Vagina (tissue), 2 donors: ENCODE measurements at regions not wholly inside any gene's neighbourhood (a gene's known extent, or its start where the extent isn't known, plus 50 kb on each side); places are given as distances from the start of the nearest gene placed in this dataset.

Experiments used
- DNase-seq, 2 donors: peaks; one replicate each; pipeline ENCODE4 v3.0.0-alpha.2; 2017; ENCODE audit errors: extremely low spot score in 2 of 2
- H3K27ac ChIP-seq: fragments of 200-600 bp; sonication (generic); one replicate; pipeline ENCODE4 v1.5.1; 2019
- H3K27me3 ChIP-seq: fragments of 200-600 bp; sonication (generic); one replicate; pipeline ENCODE4 v1.5.1; 2019
- H3K36me3 ChIP-seq, 2 donors: fragments of 200-600 bp; sonication (generic); one replicate each; pipeline ENCODE4 v1.5.1; 2017 to 2019
- H3K4me1 ChIP-seq: fragments of 200-600 bp; sonication (generic); one replicate; pipeline ENCODE4 v1.5.1; 2019
- H3K4me3 ChIP-seq, 2 donors: fragments of 200-600 bp; sonication (generic); 1 replicate in 1 of 2; 2 replicates in 1 of 2; pipeline ENCODE4 v1.5.1; 2016 to 2019
- H3K9me3 ChIP-seq: fragments of 200-600 bp; sonication (generic); one replicate; pipeline ENCODE4 v1.5.1; 2019
- CTCF ChIP-seq, 3 experiments: fragments of 450-650 bp in 2 of 3; fragments of 200-600 bp in 1 of 3; sonication (generic) in 1 of 3; IDR thresholded peaks; one replicate each; pipeline ENCODE4 v1.5.1; 2017 to 2019; ENCODE audit warnings: antibody characterized with exemption in 3 of 3, mild to moderate bottlenecking in 2 of 3, moderate library complexity in 2 of 3
- POLR2A ChIP-seq, 2 donors: fragments of 450-650 bp; IDR thresholded peaks; one replicate each; pipeline ENCODE4 v1.6.1; 2017; ENCODE audit warnings: antibody characterized with exemption in 2 of 2, mild to moderate bottlenecking in 2 of 2, moderate library complexity in 2 of 2
- POLR2AphosphoS5 ChIP-seq, 2 donors: sonication (generic); formaldehyde crosslinking; IDR thresholded peaks; one replicate each; pipeline ENCODE4 v1.9.0; 2017; ENCODE audit warnings: antibody characterized with exemption in 2 of 2, mild to moderate bottlenecking in 2 of 2, low read depth in 1 of 2; ENCODE audit not compliant: insufficient read depth in 1 of 2
- intact Hi-C: fragments of 100-400 bp; cut with DNase I; formaldehyde crosslinking; loops from one replicate; pipeline ENCODE4 v1.15.1; 2023

- no peaks in the 10 kb centered on the region for H3K9me3 ChIP-seq
- TF ChIP-seq POLR2A (IDR thresholded peaks at IDR 0.05) (no peak), POLR2AphosphoS5 (IDR thresholded peaks at IDR 0.05; ENCODE audit: insufficient read depth in 1 of 2, low read depth in 1 of 2) (no peak), CTCF (IDR thresholded peaks at IDR 0.05) (no peak)
- H3K27me3 ChIP-seq = no peaks in the 10 kb centered on the region
- no peaks in the 10 kb centered on the region for H3K4me1 ChIP-seq
- no peak overlapping the region for H3K27ac ChIP-seq
- intact Hi-C loops = no loop called here
- no peak for DNase-seq
- H3K4me3 ChIP-seq = no peak overlapping the region
- no peaks in the 10 kb centered on the region for H3K36me3 ChIP-seq
Observed at GRCh38 chr6:115717062-115717461, 343.6 kb downstream of the FRK start.

- Histone ChIP-seq H3K36me3 (no peaks in the 10 kb centered on the region), H3K9me3 (no peaks in the 10 kb centered on the region), H3K4me1 (no peaks in the 10 kb centered on the region), H3K27ac (no peak overlapping the region), H3K27me3 (no peaks in the 10 kb centered on the region), H3K4me3 (no peak overlapping the region)
- no peak for DNase-seq
- TF ChIP-seq CTCF (IDR thresholded peaks at IDR 0.05) (no peak), POLR2A (IDR thresholded peaks at IDR 0.05) (no peak)
- intact Hi-C loops = no loop called here
Observed at GRCh38 chr6:115712291-115712961, 348.3 kb downstream of the FRK start.

DNA sequence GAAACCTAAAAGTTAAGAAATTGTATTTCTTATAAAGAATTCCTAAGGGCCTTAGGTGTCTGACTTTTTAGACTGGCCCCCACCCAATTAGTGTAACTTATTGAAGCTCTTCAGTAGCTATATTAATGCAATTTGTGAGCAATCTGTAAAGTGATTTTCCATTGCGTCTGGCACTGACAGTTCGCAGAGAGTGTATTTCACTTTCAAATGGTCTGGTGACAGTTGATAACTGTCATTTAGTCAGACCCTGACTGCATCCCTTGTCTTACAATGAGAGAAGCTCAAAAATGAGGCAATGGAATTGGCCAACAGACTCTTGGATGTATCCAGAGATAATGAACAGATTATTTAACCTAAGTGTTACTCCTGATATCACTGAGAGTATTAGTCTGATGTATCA is 351.8 kb downstream of the FRK start:
- no peak overlapping the region for H3K27ac ChIP-seq
- H3K4me3 ChIP-seq = no peak overlapping the region
- H3K4me1 ChIP-seq = no peaks in the 10 kb centered on the region
- no peaks in the 10 kb centered on the region for H3K27me3 ChIP-seq
- no peaks in the 10 kb centered on the region for H3K9me3 ChIP-seq
- H3K36me3 ChIP-seq = no peaks in the 10 kb centered on the region
- DNase-seq = no peak
- TF ChIP-seq POLR2A (IDR thresholded peaks at IDR 0.05) (no peak), POLR2AphosphoS5 (IDR thresholded peaks at IDR 0.05; ENCODE audit: insufficient read depth in 1 of 2, low read depth in 1 of 2) (no peak), CTCF (IDR thresholded peaks at IDR 0.05) (no peak)
- intact Hi-C loops = no loop called here

DNA sequence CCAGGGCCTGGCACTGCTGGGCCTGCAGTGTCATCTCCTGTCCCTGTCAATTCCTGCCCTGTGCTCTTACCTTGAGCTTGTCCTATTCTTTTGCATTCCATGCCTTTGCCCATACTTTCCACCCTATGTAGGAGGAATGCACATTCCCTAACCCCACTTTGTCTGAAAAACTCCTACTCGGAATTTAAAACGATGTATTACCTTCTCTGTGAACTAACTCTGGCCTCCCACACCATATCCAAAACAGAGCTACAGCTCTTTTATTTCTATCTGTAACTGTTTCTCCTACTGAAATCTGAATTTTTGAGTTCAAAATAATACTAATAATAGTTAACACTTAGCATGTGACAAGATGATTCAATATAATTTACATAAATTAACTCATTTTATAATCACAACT is 353.7 kb downstream of the FRK start:
- no peaks in the 10 kb centered on the region for H3K4me1 ChIP-seq
- TF ChIP-seq POLR2A (IDR thresholded peaks at IDR 0.05) (no peak), CTCF (IDR thresholded peaks at IDR 0.05) (no peak), POLR2AphosphoS5 (IDR thresholded peaks at IDR 0.05; ENCODE audit: insufficient read depth in 1 of 2, low read depth in 1 of 2) (no peak)
- no peak for DNase-seq
- no peaks in the 10 kb centered on the region for H3K36me3 ChIP-seq
- intact Hi-C loops = no loop called here
- no peaks in the 10 kb centered on the region for H3K27me3 ChIP-seq
- H3K9me3 ChIP-seq = no peaks in the 10 kb centered on the region
- no peak overlapping the region for H3K27ac ChIP-seq
- no peak overlapping the region for H3K4me3 ChIP-seq

GRCh38 chr6:115706324-115706723 is 354.4 kb downstream of the FRK start:
- DNase-seq = no peak

More at GRCh38 chr6:115706324-115706723, 354.4 kb downstream of the FRK start:
- Histone ChIP-seq H3K36me3 (no peaks in the 10 kb centered on the region), H3K27ac (no peak overlapping the region), H3K4me1 (no peaks in the 10 kb centered on the region), H3K27me3 (no peaks in the 10 kb centered on the region), H3K9me3 (no peaks in the 10 kb centered on the region), H3K4me3 (no peak overlapping the region)
- intact Hi-C loops = no loop called here
- TF ChIP-seq POLR2A (IDR thresholded peaks at IDR 0.05) = no peak
- no peak for TF ChIP-seq CTCF (IDR thresholded peaks at IDR 0.05)
- no peak for TF ChIP-seq POLR2AphosphoS5 (IDR thresholded peaks at IDR 0.05; ENCODE audit: insufficient read depth in 1 of 2, low read depth in 1 of 2)
